ENCODE measurements at regions not wholly inside any gene's neighbourhood (a gene's known extent, or its start where the extent isn't known, plus 50 kb on each side); places are given as distances from the start of the nearest gene placed in this dataset.

- no peaks in the 10 kb centered on the region for H3K79me2 ChIP-seq (ENCODE audit: insufficient read depth)
- H3K9me3 ChIP-seq, result no peaks in the 10 kb centered on the region
- no peak overlapping the region for H2AFZ ChIP-seq (ENCODE audit: low read depth)
- 0% methylated on average over 1 of the region's 1 CpG for WGBS (ENCODE audit: low lambda C conversion rate)
- no peaks in the 10 kb centered on the region for H4K20me1 ChIP-seq (ENCODE audit: insufficient read depth)
- TF ChIP-seq SIN3A (IDR thresholded peaks at IDR 0.05; ENCODE audit: borderline replicate concordance, low read depth, low read length), result no peak
- no peak for TF ChIP-seq PBX3 (IDR thresholded peaks at IDR 0.05)
- no peak for TF ChIP-seq ZBTB33 (IDR thresholded peaks at IDR 0.05; ENCODE audit: borderline replicate concordance, low read depth)
- TF ChIP-seq USF2 (IDR thresholded peaks at IDR 0.05; ENCODE audit: borderline replicate concordance, low read depth, low read length), result no peak
- TF ChIP-seq EZH2phosphoT487 (IDR thresholded peaks at IDR 0.05; ENCODE audit: borderline replicate concordance, low read depth), result no peak
- TF ChIP-seq ELF1 (IDR thresholded peaks at IDR 0.05), result no peak
- no peak for TF ChIP-seq NRF1 (IDR thresholded peaks at IDR 0.05; ENCODE audit: low read depth, low read length)
- no peak for TF ChIP-seq MAX (IDR thresholded peaks at IDR 0.05; ENCODE audit: low read depth)
- DNase-seq, result no peak
- ChIA-PET POLR2A (no interaction called here), CTCF (no interaction called here)
- H3K9me2 ChIP-seq, result no peaks in the 10 kb centered on the region
- H3F3A ChIP-seq (replicated peaks; ENCODE audit: insufficient read depth), result no peaks in the 10 kb centered on the region
- no peaks in the 10 kb centered on the region for H3K27me3 ChIP-seq (ENCODE audit: insufficient read depth)
- H3K9ac ChIP-seq, result no peak overlapping the region
- no peaks in the 10 kb centered on the region for H3K36me3 ChIP-seq (replicated peaks in 1 of 2; ENCODE audit: control insufficient read depth in 1 of 2, insufficient read depth in 2 of 2, low read length in 1 of 2)
- no peak overlapping the region for H3K4me3 ChIP-seq (ENCODE audit: low read depth in 2 of 2, low read length in 1 of 2)
- H3K4me1 ChIP-seq (ENCODE audit: control insufficient read depth in 1 of 2, insufficient read depth in 2 of 2, low read depth in 1 of 2, low read length in 1 of 2), result no peaks in the 10 kb centered on the region
- no peak overlapping the region for H3K4me2 ChIP-seq
- no peak overlapping the region for H3K27ac ChIP-seq (ENCODE audit: low read depth in 2 of 2, low read length in 1 of 2)
These were observed 273.1 kb downstream of the DRD1 start for GRCh38 chr5:175170899-175171298.

- H3K9me2 ChIP-seq, result no peaks in the 10 kb centered on the region
- no peaks in the 10 kb centered on the region for H3K9me3 ChIP-seq
- WGBS (ENCODE audit: low lambda C conversion rate), result 64% methylated on average over 8 of the region's 8 CpGs
- H3K4me2 ChIP-seq, result no peak overlapping the region
- H3K27me3 ChIP-seq (ENCODE audit: insufficient read depth), result no peaks in the 10 kb centered on the region; the same call in 1 of the 2 replicates
- no peak overlapping the region for H2AFZ ChIP-seq (ENCODE audit: low read depth)
- H3K9ac ChIP-seq, result no peak overlapping the region
- TF ChIP-seq CHD2 (IDR thresholded peaks at IDR 0.05; ENCODE audit: low read length, partially characterized antibody) (no peak), RCOR1 (IDR thresholded peaks at IDR 0.05; ENCODE audit: low read length) (no peak), USF1 (IDR thresholded peaks at IDR 0.05; ENCODE audit: borderline replicate concordance, low read depth) (no peak), NRF1 (IDR thresholded peaks at IDR 0.05; ENCODE audit: low read depth, low read length) (no peak), NFIC (IDR thresholded peaks at IDR 0.05; ENCODE audit: borderline replicate concordance) (no peak), MEF2A (IDR thresholded peaks at IDR 0.05; ENCODE audit: borderline replicate concordance, low read depth) (no peak), TAF1 (IDR thresholded peaks at IDR 0.05; ENCODE audit: borderline replicate concordance, low read depth, low read length) (no peak), MXI1 (IDR thresholded peaks at IDR 0.05; ENCODE audit: low read depth, low read length) (no peak), CTCF (IDR thresholded peaks at IDR 0.05) (no peak), SMC3 (IDR thresholded peaks at IDR 0.05; ENCODE audit: low read depth, low read length) (no peak), RAD21 (IDR thresholded peaks at IDR 0.05; ENCODE audit: low read length) (no peak), SIN3A (IDR thresholded peaks at IDR 0.05; ENCODE audit: borderline replicate concordance, low read depth, low read length) (no peak), EP300 (IDR thresholded peaks at IDR 0.05; ENCODE audit: borderline replicate concordance in 1 of 2, low read depth in 1 of 2, low read length in 1 of 2) (no peak), TEAD4 (IDR thresholded peaks at IDR 0.05; ENCODE audit: borderline replicate concordance, insufficient read depth) (no peak)
- POLR2A ChIA-PET, result no interaction called here
- no peak overlapping the region for H3K4me3 ChIP-seq (ENCODE audit: low read depth in 2 of 2, low read length in 1 of 2)
- H3K79me2 ChIP-seq (ENCODE audit: insufficient read depth), result no peaks in the 10 kb centered on the region
- no peaks in the 10 kb centered on the region for H3F3A ChIP-seq (replicated peaks; ENCODE audit: insufficient read depth)
- H4K20me1 ChIP-seq (ENCODE audit: insufficient read depth), result no peaks in the 10 kb centered on the region
- CTCF ChIA-PET, result interaction anchor here (1.4 kb wide), 1 partner anchor 11 kb away, joined by 3 read pairs; no protein-coding TSS in a partner anchor
- H3K4me1 ChIP-seq (ENCODE audit: control insufficient read depth in 1 of 2, insufficient read depth in 2 of 2, low read depth in 1 of 2, low read length in 1 of 2), result no peaks in the 10 kb centered on the region
- H3K36me3 ChIP-seq (replicated peaks in 1 of 2; ENCODE audit: control insufficient read depth in 1 of 2, insufficient read depth in 2 of 2, low read length in 1 of 2), result no peaks in the 10 kb centered on the region
- H3K27ac ChIP-seq (ENCODE audit: low read depth in 2 of 2, low read length in 1 of 2), result no peak overlapping the region
- no peak for DNase-seq
These were observed 275.0 kb downstream of the DRD1 start for GRCh38 chr5:175168882-175169507.

Data from SK-N-SH (cell line).